CD14-positive monocyte (primary cell): ENCODE measurements at regions not wholly inside any gene's neighbourhood (a gene's known extent, or its start where the extent isn't known, plus 50 kb on each side); places are given as distances from the start of the nearest gene placed in this dataset.

Experiments
- DNase-seq, 3 donors: peaks; one replicate each; pipeline ENCODE4 v3.0.0-alpha.2; 2011 to 2022
- H2AFZ ChIP-seq: 2 replicates; pipeline ENCODE4 v1.6.0; 2012; ENCODE audit warnings: mild to moderate bottlenecking, low read depth, low read length, inconsistent platforms; ENCODE audit not compliant: insufficient read depth, poor library complexity, severe bottlenecking
- H3K27ac ChIP-seq, 2 donors: 1 replicate in 1 of 2; 2 replicates in 1 of 2; pipeline ENCODE4 v1.5.1; 2012 to 2013; ENCODE audit warnings: low read length in 2 of 2, control low read depth in 1 of 2, inconsistent platforms in 1 of 2, low read depth in 1 of 2, mild to moderate bottlenecking in 1 of 2
- H3K27me3 ChIP-seq, 2 donors: one replicate each; pipeline versions ENCODE4 v1.6.0 to v1.6.1; 2011 to 2013; ENCODE audit warnings: low read length in 2 of 2; ENCODE audit not compliant: control insufficient read depth in 2 of 2, insufficient read depth in 2 of 2
- H3K36me3 ChIP-seq, 2 donors: replicated peaks in 1 of 2; 1 replicate in 1 of 2; 2 replicates in 1 of 2; pipeline versions ENCODE4 v1.5.1 to v1.6.1; 2012 to 2013; ENCODE audit warnings: low read length in 2 of 2, control low read depth in 1 of 2, inconsistent platforms in 1 of 2, mild to moderate bottlenecking in 1 of 2; ENCODE audit not compliant: insufficient read depth in 2 of 2, control insufficient read depth in 1 of 2
- H3K4me1 ChIP-seq, 2 donors: 1 replicate in 1 of 2; 2 replicates in 1 of 2; pipeline versions ENCODE4 v1.5.1 to v1.6.1; 2012 to 2013; ENCODE audit warnings: low read length in 2 of 2, control low read depth in 1 of 2, inconsistent platforms in 1 of 2, mild to moderate bottlenecking in 1 of 2, moderate library complexity in 1 of 2; ENCODE audit not compliant: insufficient read depth in 2 of 2, control insufficient read depth in 1 of 2
- H3K4me2 ChIP-seq: replicated peaks from 2 replicates; pipeline ENCODE3; 2012; ENCODE audit warnings: low read length, moderate library complexity, mild to moderate bottlenecking; ENCODE audit not compliant: poor library complexity, severe bottlenecking; ENCODE audit errors: extremely low read depth
- H3K4me3 ChIP-seq, 3 experiments: fragments of 200-600 bp in 1 of 3; sonication (generic) in 1 of 3; replicated peaks in 1 of 3; 1 replicate in 2 of 3; 2 replicates in 1 of 3; pipeline ENCODE4 v1.5.1; 2011 to 2013; ENCODE audit warnings: low read length in 3 of 3, mild to moderate bottlenecking in 3 of 3, control low read depth in 2 of 3, low read depth in 2 of 3, inconsistent platforms in 1 of 3, moderate library complexity in 1 of 3
- H3K79me2 ChIP-seq: 2 replicates; pipeline ENCODE4 v1.6.0; 2012; ENCODE audit warnings: mild to moderate bottlenecking, control low read depth, inconsistent platforms, low read length, moderate library complexity; ENCODE audit not compliant: insufficient read depth
- H3K9ac ChIP-seq: 2 replicates; pipeline ENCODE4 v1.6.0; 2017; ENCODE audit warnings: low read length, mild to moderate bottlenecking; ENCODE audit not compliant: insufficient read depth, poor library complexity, severe bottlenecking
- H3K9me3 ChIP-seq, 2 donors: replicated peaks in 1 of 2; 1 replicate in 1 of 2; 2 replicates in 1 of 2; pipeline versions ENCODE4 v1.5.1 to v1.6.1; 2012 to 2013; ENCODE audit warnings: low read length in 2 of 2, control low read depth in 1 of 2; ENCODE audit not compliant: control insufficient read depth in 1 of 2, insufficient read depth in 1 of 2
- H4K20me1 ChIP-seq: 2 replicates; pipeline ENCODE4 v1.6.0; 2012; ENCODE audit warnings: mild to moderate bottlenecking, low read length, control low read depth, moderate library complexity; ENCODE audit not compliant: insufficient read depth
- H3K27ac Mint-ChIP-seq, 7 donors: one replicate each; pipeline ENCODE4 v1.8.0; 2020; ENCODE audit warnings: mild to moderate bottlenecking in 7 of 7, mixed read lengths in 7 of 7, moderate library complexity in 6 of 7, inconsistent platforms in 2 of 7
- H3K27me3 Mint-ChIP-seq, 3 donors: one replicate each; pipeline ENCODE4 v1.8.0; 2021 to 2022; ENCODE audit warnings: low read depth in 3 of 3, mild to moderate bottlenecking in 3 of 3, mixed read lengths in 3 of 3, moderate library complexity in 3 of 3, inconsistent platforms in 1 of 3
- H3K36me3 Mint-ChIP-seq, 2 donors: one replicate each; pipeline ENCODE4 v1.8.0; 2020; ENCODE audit warnings: mixed read lengths in 2 of 2, inconsistent platforms in 1 of 2, mild to moderate bottlenecking in 1 of 2
- H3K4me1 Mint-ChIP-seq: one replicate; pipeline ENCODE4 v1.8.0; 2020; ENCODE audit warnings: mild to moderate bottlenecking, mixed read lengths
- H3K4me3 Mint-ChIP-seq, 2 donors: one replicate each; pipeline ENCODE4 v1.8.0; 2020; ENCODE audit warnings: mild to moderate bottlenecking in 2 of 2, mixed read lengths in 2 of 2, moderate library complexity in 1 of 2
- H3K9me3 Mint-ChIP-seq, 7 donors: one replicate each; pipeline ENCODE4 v1.8.0; 2020 to 2022; ENCODE audit warnings: mixed read lengths in 7 of 7, mild to moderate bottlenecking in 6 of 7, moderate library complexity in 6 of 7, inconsistent platforms in 2 of 7
- WGBS: methylation state at CpG from one replicate; pipeline ENCODE4 v1.1.5; 2013; ENCODE audit warnings: missing lambda C conversion rate; ENCODE audit not compliant: insufficient coverage; 5-methylcytosine and 5-hydroxymethylcytosine counted together
- intact Hi-C, 2 donors: fragments of 100-400 bp; cut with micrococcal nuclease; formaldehyde crosslinking; loops; one replicate each; pipeline versions ENCODE4 v1.15.0 to v1.15.1; 2023
- TF ChIP-seq, protein P1 (sequence below): fragments of 200-600 bp; IDR thresholded peaks from one replicate; pipeline ENCODE4 v1.8.0; 2022; ENCODE audit warnings: antibody characterized with exemption, mild to moderate bottlenecking

- Mint-ChIP-seq H3K36me3 (no peaks in the 10 kb centered on the region), H3K4me3 (no peak overlapping the region), H3K27me3 (peaks cover 0 to 7% (median 0%) of the 10 kb centered on the region in 3 donors), H3K9me3 (peaks cover 0 to 8% (median 0%) of the 10 kb centered on the region in 7 donors), H3K27ac (no peak overlapping the region), H3K4me1 (peaks cover 3% of the 10 kb centered on the region)
- Histone ChIP-seq H2AFZ (no peak overlapping the region), H3K36me3 (no peaks in the 10 kb centered on the region), H3K27ac (no peak overlapping the region), H3K4me2 (no peak overlapping the region), H3K9ac (no peak overlapping the region), H3K9me3 (peaks cover 0 to 2% of the 10 kb centered on the region in 2 donors), H3K27me3 (no peaks in the 10 kb centered on the region), H3K79me2 (no peaks in the 10 kb centered on the region), H3K4me3 (no peak overlapping the region), H3K4me1 (no peaks in the 10 kb centered on the region), H4K20me1 (no peaks in the 10 kb centered on the region)
- intact Hi-C loops, result no loop called here
- no peak for DNase-seq
- TF ChIP-seq, protein P1, sequence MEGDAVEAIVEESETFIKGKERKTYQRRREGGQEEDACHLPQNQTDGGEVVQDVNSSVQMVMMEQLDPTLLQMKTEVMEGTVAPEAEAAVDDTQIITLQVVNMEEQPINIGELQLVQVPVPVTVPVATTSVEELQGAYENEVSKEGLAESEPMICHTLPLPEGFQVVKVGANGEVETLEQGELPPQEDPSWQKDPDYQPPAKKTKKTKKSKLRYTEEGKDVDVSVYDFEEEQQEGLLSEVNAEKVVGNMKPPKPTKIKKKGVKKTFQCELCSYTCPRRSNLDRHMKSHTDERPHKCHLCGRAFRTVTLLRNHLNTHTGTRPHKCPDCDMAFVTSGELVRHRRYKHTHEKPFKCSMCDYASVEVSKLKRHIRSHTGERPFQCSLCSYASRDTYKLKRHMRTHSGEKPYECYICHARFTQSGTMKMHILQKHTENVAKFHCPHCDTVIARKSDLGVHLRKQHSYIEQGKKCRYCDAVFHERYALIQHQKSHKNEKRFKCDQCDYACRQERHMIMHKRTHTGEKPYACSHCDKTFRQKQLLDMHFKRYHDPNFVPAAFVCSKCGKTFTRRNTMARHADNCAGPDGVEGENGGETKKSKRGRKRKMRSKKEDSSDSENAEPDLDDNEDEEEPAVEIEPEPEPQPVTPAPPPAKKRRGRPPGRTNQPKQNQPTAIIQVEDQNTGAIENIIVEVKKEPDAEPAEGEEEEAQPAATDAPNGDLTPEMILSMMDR, result no peak
- 80% methylated on average over 1 of the region's 8 CpGs for WGBS
These were observed 547.8 kb downstream of the CCDC171 start for GRCh38 chr9:16100537-16101091.

- no peaks in the 10 kb centered on the region for H3K4me1 ChIP-seq
- Mint-ChIP-seq H3K36me3 (no peaks in the 10 kb centered on the region), H3K27ac (no peak overlapping the region), H3K4me1 (peaks cover 3% of the 10 kb centered on the region), H3K9me3 (peaks cover 0 to 8% (median 0%) of the 10 kb centered on the region in 7 donors), H3K4me3 (no peak overlapping the region), H3K27me3 (peaks cover 0 to 7% (median 0%) of the 10 kb centered on the region in 3 donors)
- no peak overlapping the region for H2AFZ ChIP-seq
- H3K27me3 ChIP-seq, result no peaks in the 10 kb centered on the region
- H3K79me2 ChIP-seq, result no peaks in the 10 kb centered on the region
- no peak overlapping the region for H3K4me2 ChIP-seq
- intact Hi-C loops, result no loop called here
- H4K20me1 ChIP-seq, result no peaks in the 10 kb centered on the region
- TF ChIP-seq, protein P1, result no peak
- DNase-seq, result no peak
- H3K27ac ChIP-seq, result no peak overlapping the region
- no peak overlapping the region for H3K9ac ChIP-seq
- 65% methylated on average over 4 of the region's 9 CpGs for WGBS
- H3K36me3 ChIP-seq, result no peaks in the 10 kb centered on the region
- H3K9me3 ChIP-seq, result peaks cover 0 to 2% of the 10 kb centered on the region in 2 donors
- no peak overlapping the region for H3K4me3 ChIP-seq
These were observed 549.3 kb downstream of the CCDC171 start for GRCh38 chr9:16102154-16102553.
